ENCODE measurements at regions not wholly inside any gene's neighbourhood (a gene's known extent, or its start where the extent isn't known, plus 50 kb on each side); places are given as distances from the start of the nearest gene placed in this dataset.

DNA sequence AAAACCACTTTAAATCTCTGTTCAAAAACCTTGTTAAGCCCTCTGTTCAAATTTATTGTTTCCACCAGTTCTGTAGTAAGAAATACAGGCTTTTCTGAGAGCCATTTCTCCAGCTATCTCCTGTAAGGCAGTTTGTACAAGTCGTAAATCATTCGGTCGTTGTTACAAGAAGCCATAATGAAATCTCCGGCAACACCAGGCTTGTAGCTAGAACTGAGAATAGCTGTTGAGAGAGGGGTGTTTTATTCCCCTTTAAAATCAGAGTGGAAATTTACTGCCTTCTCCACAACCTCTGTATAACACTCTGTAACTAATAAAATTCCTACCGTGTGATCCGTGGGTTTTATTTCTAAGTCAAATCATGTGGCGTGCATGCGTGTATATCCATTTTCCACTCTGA lies 335.8 kb upstream of the KAZN start:
- Mint-ChIP-seq H3K4me3 (no peak overlapping the region), H3K27ac (no peak overlapping the region)

DNA sequence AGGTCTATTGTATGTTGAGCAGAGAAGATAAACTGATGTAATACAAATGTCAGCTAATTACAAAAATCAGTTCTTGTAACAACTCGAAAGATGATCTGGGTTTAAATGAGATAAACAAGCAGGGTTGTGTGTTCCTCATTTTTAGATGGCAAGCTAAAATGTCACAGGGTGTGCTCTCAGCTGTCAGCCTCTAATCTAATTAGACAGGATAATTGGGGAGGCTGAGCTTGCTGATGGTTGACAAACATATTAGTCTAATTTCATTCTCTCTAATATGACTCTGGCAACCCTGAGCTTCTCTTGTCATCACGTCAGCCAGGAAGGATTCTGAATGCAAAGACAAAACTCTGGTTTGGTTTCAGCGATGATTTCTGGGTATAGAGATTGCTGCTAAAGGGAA lies 335.3 kb upstream of the KAZN start:
- ATAC-seq (no peak), DNase-seq (ENCODE audit: low spot score) (no peak)
- Mint-ChIP-seq H3K4me1 (0 out of 2 replicates have a peak, but pooled peaks cover 2% of the 10 kb centered on the region), H3K36me3 (no peaks in the 10 kb centered on the region), H3K27ac (no peak overlapping the region), H3K9me3 (no peaks in the 10 kb centered on the region), H3K27me3 (ENCODE audit: low read depth) (peaks cover 5% of the 10 kb centered on the region), H3K4me3 (no peak overlapping the region)
- TF ChIP-seq, protein P1, sequence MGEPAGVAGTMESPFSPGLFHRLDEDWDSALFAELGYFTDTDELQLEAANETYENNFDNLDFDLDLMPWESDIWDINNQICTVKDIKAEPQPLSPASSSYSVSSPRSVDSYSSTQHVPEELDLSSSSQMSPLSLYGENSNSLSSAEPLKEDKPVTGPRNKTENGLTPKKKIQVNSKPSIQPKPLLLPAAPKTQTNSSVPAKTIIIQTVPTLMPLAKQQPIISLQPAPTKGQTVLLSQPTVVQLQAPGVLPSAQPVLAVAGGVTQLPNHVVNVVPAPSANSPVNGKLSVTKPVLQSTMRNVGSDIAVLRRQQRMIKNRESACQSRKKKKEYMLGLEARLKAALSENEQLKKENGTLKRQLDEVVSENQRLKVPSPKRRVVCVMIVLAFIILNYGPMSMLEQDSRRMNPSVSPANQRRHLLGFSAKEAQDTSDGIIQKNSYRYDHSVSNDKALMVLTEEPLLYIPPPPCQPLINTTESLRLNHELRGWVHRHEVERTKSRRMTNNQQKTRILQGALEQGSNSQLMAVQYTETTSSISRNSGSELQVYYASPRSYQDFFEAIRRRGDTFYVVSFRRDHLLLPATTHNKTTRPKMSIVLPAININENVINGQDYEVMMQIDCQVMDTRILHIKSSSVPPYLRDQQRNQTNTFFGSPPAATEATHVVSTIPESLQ (CRISPR knock-in tag; IDR thresholded peaks at IDR 0.05), result no peak
- no peak for TF ChIP-seq ZNF281 (CRISPR knock-in tag; IDR thresholded peaks at IDR 0.05)
- POLR2A ChIA-PET, result no interaction called here
- CTCF ChIA-PET, result no interaction called here

More for the DNA sequence above, 335.8 kb upstream of the KAZN start:
- no peak for TF ChIP-seq GABPB1 (CRISPR knock-in tag; IDR thresholded peaks at IDR 0.05)
- no peak for TF ChIP-seq NR1H2 (CRISPR knock-in tag; IDR thresholded peaks at IDR 0.05)
- TF ChIP-seq, protein P2, sequence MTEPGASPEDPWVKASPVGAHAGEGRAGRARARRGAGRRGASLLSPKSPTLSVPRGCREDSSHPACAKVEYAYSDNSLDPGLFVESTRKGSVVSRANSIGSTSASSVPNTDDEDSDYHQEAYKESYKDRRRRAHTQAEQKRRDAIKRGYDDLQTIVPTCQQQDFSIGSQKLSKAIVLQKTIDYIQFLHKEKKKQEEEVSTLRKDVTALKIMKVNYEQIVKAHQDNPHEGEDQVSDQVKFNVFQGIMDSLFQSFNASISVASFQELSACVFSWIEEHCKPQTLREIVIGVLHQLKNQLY (CRISPR knock-in tag; IDR thresholded peaks at IDR 0.05), result no peak
- no peak for TF ChIP-seq ZNF138 (CRISPR knock-in tag; conservative IDR thresholded peaks at IDR 0.05)
- no peak for TF ChIP-seq JAZF1 (CRISPR knock-in tag; IDR thresholded peaks at IDR 0.05)
- TF ChIP-seq IRF1 (CRISPR knock-in tag; IDR thresholded peaks at IDR 0.05), result no peak
- no peak for TF ChIP-seq ZNF219 (CRISPR knock-in tag; IDR thresholded peaks at IDR 0.05; ENCODE audit: borderline replicate concordance)
- TF ChIP-seq SMAD4 (CRISPR knock-in tag; IDR thresholded peaks at IDR 0.05), result no peak
- no peak for TF ChIP-seq FOXK1 (CRISPR knock-in tag; IDR thresholded peaks at IDR 0.05)
- TF ChIP-seq JUN (CRISPR knock-in tag; IDR thresholded peaks at IDR 0.05), result no peak
- ATAC-seq (no peak), DNase-seq (ENCODE audit: low spot score) (no peak)
- Mint-ChIP-seq H3K27me3 (ENCODE audit: low read depth) (peaks cover 5% of the 10 kb centered on the region), H3K4me1 (0 out of 2 replicates have a peak, but pooled peaks cover 2% of the 10 kb centered on the region), H3K9me3 (no peaks in the 10 kb centered on the region), H3K36me3 (no peaks in the 10 kb centered on the region)
- POLR2A ChIA-PET, result no interaction called here
- CTCF ChIA-PET, result interaction anchor here (1.2 kb wide), 1 partner anchor 149 kb away, joined by 3 read pairs; no protein-coding TSS in a partner anchor

DNA sequence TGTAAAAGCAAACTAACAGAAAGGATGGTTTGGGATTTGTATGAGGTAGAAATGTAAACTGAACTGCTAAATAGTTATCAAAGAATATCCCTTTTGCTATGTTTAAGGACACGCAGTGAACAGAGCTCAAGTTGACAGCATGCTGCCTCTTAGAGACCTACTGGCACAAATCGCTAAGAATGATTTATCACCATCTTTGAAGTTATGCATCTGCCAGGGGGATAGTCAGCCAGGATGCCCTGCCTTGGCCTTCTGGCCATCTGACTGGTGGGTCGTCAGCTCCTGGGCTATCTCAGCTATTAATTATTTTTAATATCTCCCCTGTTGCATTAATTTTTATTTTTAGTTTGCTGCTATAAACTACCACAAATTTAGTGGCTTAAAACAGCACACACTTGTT lies 334.8 kb upstream of the KAZN start:
- ATAC-seq, result no peak
- Mint-ChIP-seq H3K9me3 (no peaks in the 10 kb centered on the region), H3K4me3 (no peak overlapping the region), H3K4me1 (0 out of 2 replicates have a peak, but pooled peaks cover 2% of the 10 kb centered on the region), H3K27me3 (ENCODE audit: low read depth) (peaks cover 5% of the 10 kb centered on the region), H3K27ac (no peak overlapping the region), H3K36me3 (no peaks in the 10 kb centered on the region)
- DNase-seq (ENCODE audit: low spot score), result no peak
- POLR2A ChIA-PET, result no interaction called here
- CTCF ChIA-PET, result interaction anchor here (1.0 kb wide), 1 partner anchor 150 kb away, joined by 3 read pairs; no protein-coding TSS in a partner anchor
- TF ChIP-seq, protein P3, sequence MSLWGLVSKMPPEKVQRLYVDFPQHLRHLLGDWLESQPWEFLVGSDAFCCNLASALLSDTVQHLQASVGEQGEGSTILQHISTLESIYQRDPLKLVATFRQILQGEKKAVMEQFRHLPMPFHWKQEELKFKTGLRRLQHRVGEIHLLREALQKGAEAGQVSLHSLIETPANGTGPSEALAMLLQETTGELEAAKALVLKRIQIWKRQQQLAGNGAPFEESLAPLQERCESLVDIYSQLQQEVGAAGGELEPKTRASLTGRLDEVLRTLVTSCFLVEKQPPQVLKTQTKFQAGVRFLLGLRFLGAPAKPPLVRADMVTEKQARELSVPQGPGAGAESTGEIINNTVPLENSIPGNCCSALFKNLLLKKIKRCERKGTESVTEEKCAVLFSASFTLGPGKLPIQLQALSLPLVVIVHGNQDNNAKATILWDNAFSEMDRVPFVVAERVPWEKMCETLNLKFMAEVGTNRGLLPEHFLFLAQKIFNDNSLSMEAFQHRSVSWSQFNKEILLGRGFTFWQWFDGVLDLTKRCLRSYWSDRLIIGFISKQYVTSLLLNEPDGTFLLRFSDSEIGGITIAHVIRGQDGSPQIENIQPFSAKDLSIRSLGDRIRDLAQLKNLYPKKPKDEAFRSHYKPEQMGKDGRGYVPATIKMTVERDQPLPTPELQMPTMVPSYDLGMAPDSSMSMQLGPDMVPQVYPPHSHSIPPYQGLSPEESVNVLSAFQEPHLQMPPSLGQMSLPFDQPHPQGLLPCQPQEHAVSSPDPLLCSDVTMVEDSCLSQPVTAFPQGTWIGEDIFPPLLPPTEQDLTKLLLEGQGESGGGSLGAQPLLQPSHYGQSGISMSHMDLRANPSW (CRISPR knock-in tag; conservative IDR thresholded peaks at IDR 0.05; ENCODE audit: low read depth), result no peak
- TF ChIP-seq PREB (CRISPR knock-in tag; IDR thresholded peaks at IDR 0.05; ENCODE audit: borderline replicate concordance) (no peak), ARID4B (CRISPR knock-in tag; IDR thresholded peaks at IDR 0.05; ENCODE audit: borderline replicate concordance) (no peak)
